ENCODE measurements at regions not wholly inside any gene's neighbourhood (a gene's known extent, or its start where the extent isn't known, plus 50 kb on each side); places are given as distances from the start of the nearest gene placed in this dataset.

DNA sequence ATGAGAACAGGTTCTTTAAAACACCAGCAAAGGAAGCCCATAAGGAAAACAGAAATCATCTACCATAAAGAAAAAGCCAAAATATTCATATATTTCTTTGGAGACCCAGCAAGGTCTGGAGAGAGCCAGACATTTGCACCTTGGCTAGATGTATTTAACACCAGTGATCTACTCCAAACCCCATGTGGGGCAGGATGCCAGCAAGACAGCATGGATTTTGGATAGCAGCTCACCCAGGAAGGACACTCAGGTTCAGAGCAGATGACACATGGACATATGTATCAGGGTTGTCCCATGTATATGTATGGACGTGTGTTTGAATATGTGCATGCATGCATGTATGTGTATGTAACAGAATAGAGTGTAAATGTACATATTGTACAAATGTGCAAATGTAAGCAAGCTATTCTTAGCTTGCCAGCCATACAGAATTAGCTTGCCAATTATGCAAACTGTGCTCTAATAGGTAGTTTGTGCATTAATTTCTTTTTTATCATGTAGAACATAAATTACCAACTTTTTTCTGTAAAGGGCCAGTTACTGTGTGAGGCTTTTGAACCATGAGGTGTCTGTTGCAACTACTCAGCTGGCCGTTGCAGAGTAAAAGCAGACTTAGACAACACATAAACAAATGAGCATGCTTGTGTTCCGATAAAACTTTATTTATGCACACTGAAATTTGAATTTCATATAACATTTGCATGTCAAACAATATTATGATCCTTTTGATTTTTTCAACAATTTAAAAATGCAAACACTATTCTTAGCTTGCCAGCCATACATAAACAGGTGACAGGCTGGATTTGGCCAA, 73.5 kb upstream of the KAZN start:
- no peak for DNase-seq (ENCODE audit: low spot score)
- no peak for TF ChIP-seq CTCF (IDR thresholded peaks at IDR 0.05; ENCODE audit: extremely low read depth, missing control alignments)

DNA sequence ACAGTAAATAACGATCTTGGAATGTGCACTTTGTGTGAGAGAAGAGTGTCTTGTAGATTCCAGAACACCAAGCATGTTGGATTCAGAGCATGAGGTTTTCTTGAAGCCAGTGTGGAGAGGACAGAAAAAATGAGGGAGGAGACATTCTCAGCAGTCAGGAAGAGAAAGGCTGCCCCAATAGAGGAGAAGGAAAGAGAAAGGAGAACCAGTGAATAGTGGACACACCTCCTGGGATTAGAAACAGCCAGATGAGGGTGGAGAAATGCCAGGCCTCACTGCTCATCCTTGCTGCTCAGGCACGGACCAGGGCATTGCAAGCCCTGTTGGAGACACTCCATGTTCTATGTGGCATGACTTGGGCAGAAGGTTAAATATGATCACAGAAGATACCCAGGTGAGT, 69.0 kb upstream of the KAZN start:
- TF ChIP-seq CTCF (IDR thresholded peaks at IDR 0.05; ENCODE audit: extremely low read depth, missing control alignments), result no peak
- no peak for DNase-seq (ENCODE audit: low spot score)

DNA sequence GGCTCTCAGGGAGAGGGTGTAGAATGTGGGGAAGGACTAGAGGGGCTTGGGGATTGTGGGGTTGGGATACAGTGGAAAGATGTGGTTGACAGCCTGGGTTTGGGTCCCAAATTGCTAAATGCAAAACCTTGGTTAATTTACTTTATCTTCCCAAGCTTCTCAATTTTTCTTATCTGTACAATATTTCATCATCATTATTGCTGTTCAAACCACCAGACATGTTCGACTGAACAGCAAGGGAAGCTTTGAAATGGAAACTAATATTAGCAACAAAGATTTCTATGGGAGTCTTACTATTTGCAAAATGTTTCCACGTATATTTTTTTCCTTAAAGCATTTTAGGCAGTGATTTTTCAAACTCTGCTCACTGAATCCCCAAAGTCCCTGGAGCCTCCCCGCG, 67.0 kb upstream of the KAZN start:
- TF ChIP-seq CTCF (IDR thresholded peaks at IDR 0.05; ENCODE audit: extremely low read depth, missing control alignments), result no peak
- DNase-seq (ENCODE audit: low spot score), result no peak

DNA sequence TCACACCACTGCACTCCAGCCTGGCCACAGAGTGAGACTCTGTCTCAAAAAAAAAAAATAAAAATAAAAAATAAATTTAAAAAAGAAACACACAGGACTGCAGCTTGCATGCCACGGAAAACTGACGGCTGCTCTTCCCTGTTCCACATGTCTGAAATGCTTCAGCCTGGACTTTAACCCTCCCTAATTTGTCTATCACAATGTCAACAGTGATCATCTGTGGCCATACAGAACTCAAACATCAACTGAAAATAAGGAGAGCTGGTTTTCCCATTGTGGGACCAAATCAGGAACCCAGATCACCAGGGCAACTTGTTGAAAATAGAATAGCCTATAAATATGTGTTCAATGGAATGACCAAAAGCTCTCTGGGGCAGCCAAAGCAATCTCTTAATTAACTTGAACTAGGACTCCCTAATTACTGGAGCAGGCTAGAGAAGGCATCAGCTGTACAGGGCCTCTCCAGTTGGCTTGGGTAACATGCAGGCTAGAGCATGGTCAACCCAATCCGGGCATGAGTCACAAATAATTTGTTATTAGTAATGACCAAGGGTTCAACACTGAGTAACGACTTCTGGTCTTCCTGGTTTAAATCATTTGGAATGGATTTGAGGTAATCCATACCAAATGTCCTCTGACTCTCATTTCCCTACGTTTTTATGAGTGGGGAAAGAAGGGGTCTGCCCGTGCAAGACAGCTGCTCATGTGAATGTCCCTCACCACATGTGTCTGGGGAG, 62.7 kb upstream of the KAZN start:
- no peak for TF ChIP-seq CTCF (IDR thresholded peaks at IDR 0.05; ENCODE audit: extremely low read depth, missing control alignments)
- DNase-seq (ENCODE audit: low spot score), result no peak

DNA sequence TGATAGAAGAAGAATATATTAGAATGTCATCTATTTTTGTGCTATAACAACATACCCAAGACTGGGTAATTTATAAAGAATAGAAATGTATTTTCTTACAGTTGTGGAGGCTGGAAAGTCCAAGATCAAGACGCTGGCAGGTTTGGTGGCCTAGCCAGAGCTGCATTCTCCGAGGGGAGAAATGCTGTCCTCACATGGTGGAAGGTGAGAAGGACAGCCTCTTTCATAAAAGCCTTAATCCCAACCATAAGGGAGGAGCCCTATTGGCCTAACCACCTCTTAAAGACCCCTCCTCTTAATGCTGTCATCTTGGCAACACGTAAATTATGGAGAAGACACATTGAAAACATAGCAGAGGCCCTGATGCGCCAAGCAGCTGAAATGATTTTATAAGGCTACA, 60.1 kb upstream of the KAZN start:
- DNase-seq (ENCODE audit: low spot score), result no peak
- TF ChIP-seq CTCF (IDR thresholded peaks at IDR 0.05; ENCODE audit: extremely low read depth, missing control alignments), result no peak

GRCh38 chr1:14539309-14539708, 59.2 kb upstream of the KAZN start:
- DNase-seq (ENCODE audit: low spot score), result no peak
- no peak for TF ChIP-seq CTCF (IDR thresholded peaks at IDR 0.05; ENCODE audit: extremely low read depth, missing control alignments)

DNA sequence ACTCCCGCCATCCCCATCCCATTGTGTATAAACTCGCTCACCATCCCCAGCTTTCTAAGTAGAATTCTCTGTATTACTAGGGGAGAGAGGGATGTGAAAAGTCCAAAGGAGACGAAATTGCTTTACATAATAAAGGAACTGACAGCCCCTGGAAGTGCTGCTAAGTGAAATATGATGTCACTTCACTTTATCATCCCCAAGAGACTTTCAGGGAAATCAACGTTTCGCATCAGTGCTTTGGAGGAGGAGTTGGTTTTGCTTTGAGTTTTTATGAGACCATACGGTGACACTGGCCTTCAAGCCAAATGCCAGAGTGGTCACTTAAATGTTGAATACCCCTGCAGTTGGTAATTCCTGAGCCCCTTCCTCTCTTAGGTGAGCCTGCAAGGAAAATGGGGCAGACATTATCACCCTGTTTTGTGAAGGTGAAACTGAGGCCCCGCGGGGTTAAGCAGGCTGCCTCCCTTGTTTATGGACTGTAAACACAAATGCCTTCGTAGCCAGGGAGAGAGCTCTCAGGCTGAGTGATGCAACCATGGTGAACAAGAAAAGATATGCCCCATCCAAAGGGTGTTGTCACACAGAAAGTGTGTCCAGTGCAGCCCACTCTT, 58.4 kb upstream of the KAZN start:
- DNase-seq (ENCODE audit: low spot score), result peak; percentile 35

More for the DNA sequence above, 58.4 kb upstream of the KAZN start:
- no peak for TF ChIP-seq CTCF (IDR thresholded peaks at IDR 0.05; ENCODE audit: extremely low read depth, missing control alignments)
